OCI-LY7 (cell line): ENCODE measurements at regions not wholly inside any gene's neighbourhood (a gene's known extent, or its start where the extent isn't known, plus 50 kb on each side); places are given as distances from the start of the nearest gene placed in this dataset.

Experiments
- BruUV-seq: library from RNA; stranded (reverse); fragments of 400-500 nt; replicated peaks from 2 replicates; lab custom pipeline; 2021; lab: Mats Ljungman, UMichigan
- CTCF ChIA-PET: fragments of 300-600 bp; sonication (Branson Sonifier 250); formaldehyde crosslinking; loops from one replicate; lab custom pipeline; 2022; ENCODE audit warnings: antibody characterized with exemption; ENCODE audit not compliant: unreplicated experiment; lab: Charles Lee
- POLR2A ChIA-PET: fragments of 300-600 bp; sonication (Branson Sonifier 250); formaldehyde crosslinking; loops from one replicate; lab custom pipeline; 2022; ENCODE audit warnings: antibody characterized with exemption; lab: Charles Lee
- DNase-seq: peaks from one replicate; pipeline ENCODE4 v3.0.0-alpha.2; 2015; ENCODE audit warnings: low spot score
- H2AFZ ChIP-seq: fragments of 200-600 bp; sonication (generic), shearing (Covaris generic); 2 replicates; pipeline ENCODE4 v1.6.1; 2014; ENCODE audit warnings: mild to moderate bottlenecking, antibody characterized with exemption, low read length, moderate library complexity
- H3K27ac ChIP-seq: fragments of 200-600 bp; sonication (generic); 2 replicates; pipeline ENCODE4 v1.5.1; 2014; ENCODE audit warnings: mixed run types, low read depth, mild to moderate bottlenecking, moderate library complexity, low read length, inconsistent platforms; ENCODE audit not compliant: poor library complexity, severe bottlenecking
- H3K36me3 ChIP-seq: fragments of 200-600 bp; sonication (generic); 2 replicates; pipeline ENCODE4 v1.6.1; 2014; ENCODE audit warnings: mild to moderate bottlenecking, antibody characterized with exemption, low read length, moderate library complexity, mixed read lengths; ENCODE audit not compliant: insufficient read depth
- H3K4me1 ChIP-seq: fragments of 200-600 bp; sonication (generic); 2 replicates; pipeline ENCODE4 v1.5.1; 2014; ENCODE audit warnings: mild to moderate bottlenecking, low read length; ENCODE audit not compliant: insufficient read depth, poor library complexity, severe bottlenecking
- H3K4me2 ChIP-seq: fragments of 200-600 bp; sonication (generic); 2 replicates; pipeline ENCODE4 v1.6.1; 2014; ENCODE audit warnings: mild to moderate bottlenecking, low read length
- H3K4me3 ChIP-seq: fragments of 200-600 bp; sonication (generic); 2 replicates; pipeline ENCODE4 v1.5.1; 2014; ENCODE audit warnings: mild to moderate bottlenecking, low read depth, low read length; ENCODE audit not compliant: poor library complexity, severe bottlenecking
- H3K79me2 ChIP-seq: fragments of 200-600 bp; sonication (generic); 2 replicates; pipeline ENCODE4 v1.6.1; 2016; ENCODE audit warnings: low read depth, mild to moderate bottlenecking, low read length, moderate library complexity, mixed read lengths; ENCODE audit not compliant: insufficient read depth
- H3K9me2 ChIP-seq: fragments of 200-600 bp; sonication (generic); 2 replicates; pipeline ENCODE4 v1.6.1; 2016; ENCODE audit warnings: mild to moderate bottlenecking, low read length, mixed read lengths; ENCODE audit not compliant: insufficient read depth
- H3K9me3 ChIP-seq: fragments of 200-600 bp; sonication (generic); 2 replicates; pipeline ENCODE4 v1.6.1; 2014; ENCODE audit warnings: mild to moderate bottlenecking, mixed run types, low read length, mixed read lengths
- H4K20me1 ChIP-seq: fragments of 200-600 bp; sonication (generic); 2 replicates; pipeline ENCODE4 v1.6.1; 2014; ENCODE audit warnings: mild to moderate bottlenecking, antibody characterized with exemption, low read length, moderate library complexity, mixed read lengths; ENCODE audit not compliant: insufficient read depth
- EZH2phosphoT487 ChIP-seq: fragments of 200-600 bp; sonication (generic); IDR thresholded peaks from 2 replicates; pipeline ENCODE4 v1.6.1; 2018; ENCODE audit warnings: low read depth, borderline replicate concordance, mild to moderate bottlenecking, mixed run types, antibody characterized with exemption, low read length, moderate library complexity, mixed read lengths
- intact Hi-C: fragments of 100-400 bp; cut with micrococcal nuclease; formaldehyde crosslinking; loops from one replicate; pipeline ENCODE4 v1.10.0; 2022; ENCODE audit not compliant: unreplicated experiment
- TF ChIP-seq, protein P1 (sequence below): fragments of 200-600 bp; sonication (generic); conservative IDR thresholded peaks from 2 replicates; pipeline ENCODE4 v1.5.1; 2014; ENCODE audit warnings: mild to moderate bottlenecking, antibody characterized with exemption, low read length, moderate library complexity, mixed read lengths

DNA sequence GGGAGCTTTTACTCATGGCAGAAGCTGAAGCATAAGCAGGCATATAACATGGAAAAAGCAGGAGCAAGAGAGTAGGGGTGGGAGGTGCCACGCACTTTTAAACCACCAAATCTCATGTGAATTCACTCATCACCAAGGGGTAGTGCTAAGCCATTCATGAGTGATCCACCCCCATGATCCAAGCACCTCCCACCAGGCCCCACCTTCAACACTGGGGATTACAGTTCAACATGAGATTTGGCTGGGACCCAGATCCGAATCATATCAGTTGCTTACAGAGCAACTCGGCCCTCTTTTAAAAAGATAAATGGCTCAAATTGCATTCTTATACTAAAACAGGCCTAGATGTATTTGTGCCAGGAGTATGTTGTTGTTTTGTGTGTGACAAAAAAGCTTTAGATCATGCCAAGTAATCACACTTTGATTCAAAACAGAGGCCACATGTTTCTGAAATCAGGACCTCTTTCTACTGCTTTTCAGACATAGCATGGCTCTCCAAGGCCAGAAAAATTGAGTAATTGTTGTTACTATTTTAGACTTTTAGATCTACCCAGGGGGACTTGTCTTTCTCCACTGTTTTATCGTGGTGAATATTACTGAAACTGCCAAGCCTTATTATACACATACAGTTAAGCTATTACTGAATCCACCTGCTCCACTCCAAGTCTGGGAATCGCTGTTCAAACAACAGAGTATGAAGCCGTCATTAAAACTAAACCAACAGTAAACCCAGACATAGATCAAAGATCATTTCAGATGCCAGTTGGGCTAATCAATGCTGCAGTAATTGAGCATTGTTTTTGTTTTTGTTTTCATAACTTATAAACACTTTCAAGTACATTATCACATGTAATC is 163.3 kb downstream of the KCNJ2 start:
- intact Hi-C loops = no loop called here
- H2AFZ ChIP-seq = no peak overlapping the region
- no peak overlapping the region for H3K4me2 ChIP-seq
- ChIA-PET POLR2A (no interaction called here), CTCF (no interaction called here)
- no peaks in the 10 kb centered on the region for H3K9me3 ChIP-seq
- H3K27ac ChIP-seq = no peak overlapping the region
- no peak for DNase-seq
- no peaks in the 10 kb centered on the region for H4K20me1 ChIP-seq
- no peaks in the 10 kb centered on the region for H3K9me2 ChIP-seq
- no peak for TF ChIP-seq EZH2phosphoT487
- TF ChIP-seq, protein P1, sequence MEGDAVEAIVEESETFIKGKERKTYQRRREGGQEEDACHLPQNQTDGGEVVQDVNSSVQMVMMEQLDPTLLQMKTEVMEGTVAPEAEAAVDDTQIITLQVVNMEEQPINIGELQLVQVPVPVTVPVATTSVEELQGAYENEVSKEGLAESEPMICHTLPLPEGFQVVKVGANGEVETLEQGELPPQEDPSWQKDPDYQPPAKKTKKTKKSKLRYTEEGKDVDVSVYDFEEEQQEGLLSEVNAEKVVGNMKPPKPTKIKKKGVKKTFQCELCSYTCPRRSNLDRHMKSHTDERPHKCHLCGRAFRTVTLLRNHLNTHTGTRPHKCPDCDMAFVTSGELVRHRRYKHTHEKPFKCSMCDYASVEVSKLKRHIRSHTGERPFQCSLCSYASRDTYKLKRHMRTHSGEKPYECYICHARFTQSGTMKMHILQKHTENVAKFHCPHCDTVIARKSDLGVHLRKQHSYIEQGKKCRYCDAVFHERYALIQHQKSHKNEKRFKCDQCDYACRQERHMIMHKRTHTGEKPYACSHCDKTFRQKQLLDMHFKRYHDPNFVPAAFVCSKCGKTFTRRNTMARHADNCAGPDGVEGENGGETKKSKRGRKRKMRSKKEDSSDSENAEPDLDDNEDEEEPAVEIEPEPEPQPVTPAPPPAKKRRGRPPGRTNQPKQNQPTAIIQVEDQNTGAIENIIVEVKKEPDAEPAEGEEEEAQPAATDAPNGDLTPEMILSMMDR = no peak
- H3K36me3 ChIP-seq = no peaks in the 10 kb centered on the region
- no peaks in the 10 kb centered on the region for H3K4me1 ChIP-seq
- H3K79me2 ChIP-seq = no peaks in the 10 kb centered on the region
- BruUV-seq = no TSS peak
- H3K4me3 ChIP-seq = no peak overlapping the region

DNA sequence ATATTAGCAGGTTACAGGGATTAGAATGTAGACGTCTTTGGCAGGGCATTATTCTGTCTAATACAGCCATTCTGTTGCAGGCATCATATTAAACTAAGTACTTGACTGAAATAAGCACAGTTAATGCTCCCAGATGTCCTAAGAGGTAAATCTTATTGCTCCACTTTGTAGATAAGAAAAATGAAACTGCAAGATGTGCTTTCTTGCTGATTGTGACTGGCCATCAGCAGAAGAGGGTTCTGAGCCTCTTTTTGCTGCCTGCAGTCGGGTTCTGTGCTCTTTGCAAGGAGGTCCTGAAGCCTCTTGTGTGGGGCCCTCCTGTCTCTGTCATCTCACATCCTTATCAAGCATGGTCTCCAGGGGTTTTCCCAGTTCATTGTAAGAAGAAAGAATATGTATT is 167.1 kb downstream of the KCNJ2 start:
- H3K4me2 ChIP-seq = no peak overlapping the region
- H3K9me2 ChIP-seq = peaks cover 4% of the 10 kb centered on the region; the same call in 1 of the 2 replicates
- H3K4me1 ChIP-seq = no peaks in the 10 kb centered on the region
- intact Hi-C loops = no loop called here
- no peak overlapping the region for H3K4me3 ChIP-seq
- no peak overlapping the region for H3K27ac ChIP-seq
- no TSS peak for BruUV-seq
- no peaks in the 10 kb centered on the region for H3K36me3 ChIP-seq
- TF ChIP-seq EZH2phosphoT487 = no peak
- TF ChIP-seq, protein P1 = no peak
- ChIA-PET CTCF (no interaction called here), POLR2A (interaction anchor here (0.6 kb wide), 1 partner anchor 28 kb away, joined by 3 read pairs; no protein-coding TSS in a partner anchor)
- DNase-seq = no peak
- H2AFZ ChIP-seq = no peak overlapping the region
- no peaks in the 10 kb centered on the region for H3K79me2 ChIP-seq
- H4K20me1 ChIP-seq = no peaks in the 10 kb centered on the region
- no peaks in the 10 kb centered on the region for H3K9me3 ChIP-seq

DNA sequence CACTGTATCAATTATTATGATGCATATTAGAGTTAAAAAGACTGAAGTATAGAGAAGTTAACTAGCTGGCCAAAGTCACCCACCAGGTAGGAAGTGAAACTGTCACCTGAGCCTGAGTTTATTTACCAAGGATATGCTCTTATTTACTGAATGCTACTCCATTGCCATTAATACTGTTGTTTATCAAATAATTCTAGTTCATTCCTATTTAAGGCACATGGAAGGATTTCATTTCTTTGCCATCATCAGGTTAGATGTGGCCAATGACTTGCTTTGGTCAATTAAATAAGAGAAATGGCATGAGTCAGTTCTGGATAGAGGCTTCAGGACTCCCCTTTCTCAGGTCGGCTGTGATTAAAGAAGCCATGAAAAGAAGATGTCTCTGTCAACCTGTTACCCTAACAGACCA is 169.6 kb downstream of the KCNJ2 start:
- Histone ChIP-seq H3K4me2 (no peak overlapping the region), H3K4me3 (no peak overlapping the region), H3K27ac (no peak overlapping the region), H3K9me3 (no peaks in the 10 kb centered on the region), H3K36me3 (no peaks in the 10 kb centered on the region), H4K20me1 (no peaks in the 10 kb centered on the region), H3K4me1 (no peaks in the 10 kb centered on the region), H3K9me2 (peaks cover 4% of the 10 kb centered on the region; the same call in 1 of the 2 replicates), H3K79me2 (no peaks in the 10 kb centered on the region), H2AFZ (no peak overlapping the region)
- DNase-seq = no peak
- no peak for TF ChIP-seq EZH2phosphoT487
- TF ChIP-seq, protein P1 = no peak
- intact Hi-C loops = no loop called here
- CTCF ChIA-PET = no interaction called here
- no TSS peak for BruUV-seq
- POLR2A ChIA-PET = no interaction called here
